AG04449 (cell line): ENCODE measurements at regions not wholly inside any gene's neighbourhood (a gene's known extent, or its start where the extent isn't known, plus 50 kb on each side); places are given as distances from the start of the nearest gene placed in this dataset.
"Not testable (repeated sequence)": the region's sequence is repeated elsewhere in the genome, so short reads cannot be mapped to it uniquely, and the experiment has no call there.

Experiments
- CTCF ChIA-PET: fragments of 350-600 bp; formaldehyde crosslinking; extraction: SDS; loops from one replicate; lab custom pipeline; 2021; ENCODE audit warnings: antibody characterized with exemption; lab: Yijun Ruan, JAX
- POLR2A ChIA-PET: fragments of 400-600, 350-600 bp; formaldehyde crosslinking; extraction: SDS; loops from one replicate; lab custom pipeline; 2020; ENCODE audit warnings: antibody characterized with exemption, inconsistent platforms; lab: Yijun Ruan, JAX
- DNase-seq: peaks from one replicate; pipeline ENCODE4 v3.0.0-alpha.2; 2010; ENCODE audit warnings: low read depth, low spot score
- H3K4me3 ChIP-seq: 2 replicates; pipeline ENCODE4 v1.5.1; 2011; ENCODE audit warnings: low read depth, mild to moderate bottlenecking, control low read depth, low read length
- TF ChIP-seq, protein P1 (sequence below): IDR thresholded peaks from one replicate; pipeline ENCODE4 v1.5.1; 2011; ENCODE audit warnings: mild to moderate bottlenecking, moderate library complexity, low read length, control low read depth, inconsistent platforms; ENCODE audit not compliant: insufficient read depth; ENCODE audit errors: missing control alignments

DNA sequence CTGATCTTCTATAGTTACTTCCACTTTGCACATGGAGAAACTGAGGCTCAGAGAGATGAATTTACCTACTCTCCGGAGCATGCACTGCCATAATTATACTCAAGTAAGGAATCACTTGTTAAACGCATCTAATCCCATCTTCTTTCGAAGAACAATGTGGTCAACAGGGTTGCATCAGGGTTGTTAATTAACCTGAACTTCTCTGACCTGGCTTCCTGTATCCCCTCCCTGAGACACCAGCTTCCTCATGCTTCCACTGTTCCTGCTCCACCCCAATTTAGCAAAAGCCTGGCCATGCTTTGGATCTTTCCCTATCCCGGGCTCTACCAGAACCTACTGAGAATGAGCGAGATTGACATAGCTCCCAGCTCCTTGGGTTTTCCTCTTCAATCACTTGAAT lies 136.7 kb downstream of the SMIM20 start:
- ChIA-PET CTCF (interaction anchor here (1.0 to 2.2 kb wide), 5 partner anchors 8 to 280 kb away, joined by 3 to 6 read pairs (median 5); no protein-coding TSS in a partner anchor), POLR2A (no interaction called here)
- no peak for DNase-seq
- no peak overlapping the region for H3K4me3 ChIP-seq
- TF ChIP-seq, protein P1, sequence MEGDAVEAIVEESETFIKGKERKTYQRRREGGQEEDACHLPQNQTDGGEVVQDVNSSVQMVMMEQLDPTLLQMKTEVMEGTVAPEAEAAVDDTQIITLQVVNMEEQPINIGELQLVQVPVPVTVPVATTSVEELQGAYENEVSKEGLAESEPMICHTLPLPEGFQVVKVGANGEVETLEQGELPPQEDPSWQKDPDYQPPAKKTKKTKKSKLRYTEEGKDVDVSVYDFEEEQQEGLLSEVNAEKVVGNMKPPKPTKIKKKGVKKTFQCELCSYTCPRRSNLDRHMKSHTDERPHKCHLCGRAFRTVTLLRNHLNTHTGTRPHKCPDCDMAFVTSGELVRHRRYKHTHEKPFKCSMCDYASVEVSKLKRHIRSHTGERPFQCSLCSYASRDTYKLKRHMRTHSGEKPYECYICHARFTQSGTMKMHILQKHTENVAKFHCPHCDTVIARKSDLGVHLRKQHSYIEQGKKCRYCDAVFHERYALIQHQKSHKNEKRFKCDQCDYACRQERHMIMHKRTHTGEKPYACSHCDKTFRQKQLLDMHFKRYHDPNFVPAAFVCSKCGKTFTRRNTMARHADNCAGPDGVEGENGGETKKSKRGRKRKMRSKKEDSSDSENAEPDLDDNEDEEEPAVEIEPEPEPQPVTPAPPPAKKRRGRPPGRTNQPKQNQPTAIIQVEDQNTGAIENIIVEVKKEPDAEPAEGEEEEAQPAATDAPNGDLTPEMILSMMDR = no peak

DNA sequence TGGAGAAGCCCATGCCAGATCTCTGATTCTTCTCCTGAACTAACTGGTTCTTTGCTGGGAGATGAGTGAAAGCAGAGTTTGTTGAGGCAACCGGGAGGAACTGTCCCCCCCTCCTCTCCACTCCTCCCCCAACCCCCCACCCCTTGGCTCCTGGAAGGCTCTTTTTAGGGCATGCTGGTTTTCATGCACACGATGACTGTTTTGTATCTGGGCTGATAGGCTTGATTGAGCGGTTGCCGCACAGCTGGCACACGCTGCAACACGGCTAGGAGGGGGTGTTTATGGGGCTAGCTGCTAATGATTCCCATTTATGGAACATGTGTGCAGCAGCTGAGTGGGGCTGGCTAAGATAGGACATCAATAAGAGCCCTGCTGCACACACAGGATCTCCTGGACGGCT lies 137.2 kb downstream of the SMIM20 start:
- H3K4me3 ChIP-seq = no peak overlapping the region
- DNase-seq = no peak
- ChIA-PET POLR2A (no interaction called here), CTCF (interaction anchor here (1.0 to 1.3 kb wide), 2 partner anchors 11 to 31 kb away, joined by 3 to 4 read pairs; no protein-coding TSS in a partner anchor)
- TF ChIP-seq, protein P1 = no peak

DNA sequence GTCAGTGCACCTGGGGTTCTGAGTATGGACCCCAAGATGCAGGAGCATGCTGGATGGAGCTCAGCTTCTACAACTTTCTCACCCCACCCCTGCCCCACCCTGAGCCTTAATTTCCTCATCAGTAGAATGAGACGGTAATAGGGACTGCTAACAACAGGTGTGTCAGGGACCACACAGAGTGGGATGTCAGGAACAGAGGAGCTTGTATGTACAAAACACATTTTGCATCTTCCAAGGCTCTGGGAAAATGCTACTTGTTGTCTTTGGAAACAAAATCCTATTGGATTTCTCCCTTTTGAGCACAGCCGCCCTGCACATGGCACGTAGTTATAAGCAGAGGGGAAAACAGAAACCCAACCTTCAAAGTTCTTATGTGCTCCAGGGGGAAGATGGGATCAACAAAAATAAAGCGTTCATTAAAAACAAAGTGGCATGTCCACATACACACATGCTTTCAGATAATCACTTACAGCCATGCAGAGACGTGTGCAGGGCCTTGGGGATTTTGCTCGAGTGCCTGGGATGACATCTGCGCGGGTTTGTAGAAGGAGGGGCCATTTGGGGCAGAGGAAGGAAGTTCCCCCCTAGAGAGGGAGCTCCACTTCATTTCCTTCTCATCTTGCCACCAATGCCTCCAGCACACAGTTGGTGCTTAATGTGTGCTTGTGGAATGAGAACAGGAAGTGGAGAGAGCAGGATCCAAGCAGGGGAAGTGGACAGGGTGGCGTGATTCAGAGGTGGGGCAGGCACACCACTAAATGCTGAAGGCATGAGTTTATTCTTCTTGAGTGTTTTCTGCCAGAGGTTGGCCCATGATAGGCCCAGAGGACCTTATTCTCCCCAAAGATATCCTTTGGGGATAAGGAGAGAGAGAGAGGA lies 138.9 kb downstream of the SMIM20 start:
- DNase-seq = no peak
- H3K4me3 ChIP-seq = no peak overlapping the region
- ChIA-PET POLR2A (no interaction called here), CTCF (interaction anchor here (1.2 to 1.4 kb wide), 2 partner anchors 15 to 17 kb away, joined by 3 read pairs; no protein-coding TSS in a partner anchor)
- TF ChIP-seq, protein P1 = no peak

DNA sequence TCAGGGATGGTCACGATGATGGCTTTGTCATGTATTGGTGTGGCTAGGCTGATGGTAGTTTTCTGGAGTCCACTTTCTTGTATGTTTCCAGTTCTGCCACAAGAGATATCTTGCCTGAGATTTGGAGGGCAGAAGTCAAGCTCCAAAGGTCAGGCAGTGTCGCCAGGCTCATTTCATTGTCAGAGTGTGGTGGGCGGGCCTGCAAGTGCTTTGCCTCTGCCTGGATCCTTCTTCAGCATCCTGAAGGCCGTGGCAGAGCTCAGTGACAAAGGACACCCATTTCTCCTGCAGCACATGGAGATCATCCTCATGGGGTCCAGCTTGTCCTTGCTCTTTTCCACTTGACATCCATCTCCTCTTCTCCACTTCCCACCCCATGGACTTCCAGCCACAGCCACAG lies 139.7 kb downstream of the SMIM20 start:
- ChIA-PET POLR2A (no interaction called here), CTCF (interaction anchor here (0.6 to 1.2 kb wide), 3 partner anchors 14 to 277 kb away, joined by 3 read pairs; no protein-coding TSS in a partner anchor)
- TF ChIP-seq, protein P1 = no peak
- H3K4me3 ChIP-seq = no peak overlapping the region
- DNase-seq = no peak

DNA sequence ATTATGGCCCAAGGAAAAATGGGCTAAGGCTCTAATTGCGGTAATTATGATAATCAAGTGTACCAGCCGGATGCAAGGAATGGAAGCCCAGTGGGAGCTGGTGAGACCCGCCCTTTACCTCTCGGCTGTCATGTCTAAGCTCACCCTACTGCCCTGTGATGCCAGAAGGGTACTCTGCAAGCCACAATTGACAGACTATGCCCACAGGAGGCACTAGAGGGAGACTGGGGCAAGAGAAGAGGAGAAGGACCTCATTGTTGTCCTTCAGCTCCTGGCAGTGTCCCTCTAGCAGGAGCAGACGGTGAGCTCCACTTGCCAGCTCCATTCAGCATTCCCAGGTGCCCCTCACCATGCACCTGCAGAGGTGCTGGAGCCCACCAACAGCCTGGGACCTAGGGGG lies 141.8 kb downstream of the SMIM20 start:
- CTCF ChIA-PET = interaction anchor here (0.9 to 6.4 kb wide), 3 partner anchors 9 to 27 kb away, joined by 3 to 28 read pairs (median 4); no protein-coding TSS in a partner anchor
- H3K4me3 ChIP-seq = no peak overlapping the region
- TF ChIP-seq, protein P1 = no peak
- POLR2A ChIA-PET = no interaction called here
- DNase-seq = no peak

DNA sequence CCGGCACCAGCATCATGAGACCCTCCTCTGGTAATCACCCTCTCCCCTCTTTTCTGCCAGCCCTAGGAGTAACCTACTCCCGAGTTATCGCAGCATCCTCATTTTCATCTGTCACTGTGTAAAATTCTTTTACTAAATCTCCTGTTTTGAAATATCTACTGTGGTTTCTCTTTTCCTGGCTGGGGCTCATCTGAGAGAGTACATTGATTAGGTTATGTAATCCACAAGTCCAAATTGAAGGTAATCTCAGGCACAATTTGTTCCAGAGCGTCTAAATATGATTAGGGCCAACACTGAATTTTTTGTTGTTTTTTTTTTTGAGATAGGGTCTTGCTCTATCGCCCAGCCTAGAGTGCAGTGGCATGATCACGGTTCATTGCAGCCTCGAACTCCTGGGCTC lies 142.4 kb downstream of the SMIM20 start:
- DNase-seq = no peak
- CTCF ChIA-PET = interaction anchor here (0.9 to 6.4 kb wide), 3 partner anchors 8 to 68 kb away, joined by 3 to 28 read pairs (median 5); no protein-coding TSS in a partner anchor
- POLR2A ChIA-PET = no interaction called here
- no peak overlapping the region for H3K4me3 ChIP-seq
- TF ChIP-seq, protein P1 = no peak

DNA sequence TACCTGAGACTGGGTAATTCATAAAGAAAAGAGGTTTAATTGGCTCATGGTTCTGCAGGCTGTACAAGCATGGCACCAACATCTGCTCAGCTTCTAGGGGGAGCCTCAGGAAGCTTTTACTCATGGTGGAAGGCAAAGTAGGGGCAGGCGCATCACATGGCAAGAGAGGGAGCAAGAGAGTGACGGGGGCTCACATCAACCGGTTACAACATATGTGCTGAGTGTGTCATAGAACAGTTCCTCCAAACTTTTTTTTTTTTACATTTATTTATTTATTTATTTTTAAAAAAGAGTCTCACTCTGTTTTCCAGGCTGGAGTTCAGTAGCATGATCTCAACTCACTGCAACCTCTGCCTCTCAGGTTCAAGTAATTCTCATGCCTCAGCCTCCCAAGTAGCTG lies 143.8 kb downstream of the SMIM20 start:
- POLR2A ChIA-PET, DNase-seq, H3K4me3 ChIP-seq: not testable (repeated sequence)
- CTCF ChIA-PET = interaction anchor here (1.3 to 6.4 kb wide), 6 partner anchors 8 to 273 kb away, joined by 3 to 28 read pairs (median 5); no protein-coding TSS in a partner anchor
